H1 (cell line): ENCODE measurements at regions not wholly inside any gene's neighbourhood (a gene's known extent, or its start where the extent isn't known, plus 50 kb on each side); places are given as distances from the start of the nearest gene placed in this dataset.

ENCODE experiments used
- CTCF ChIA-PET: fragments of 300-600 bp; sonication (Branson Sonifier 250); formaldehyde crosslinking; loops from one replicate; lab custom pipeline; 2021; ENCODE audit not compliant: partially characterized antibody; lab: Charles Lee
- POLR2A ChIA-PET: fragments of 300-600 bp; sonication (Branson Sonifier 250); formaldehyde crosslinking; loops from one replicate; lab custom pipeline; 2021; ENCODE audit warnings: inconsistent platforms; ENCODE audit not compliant: partially characterized antibody; lab: Charles Lee
- DNase-seq, 2 experiments: peaks; one replicate each; pipeline versions ENCODE4 v3.0.0 to v3.0.0-alpha.2; 2010 to 2022; ENCODE audit warnings: low spot score in 2 of 2, low read depth in 1 of 2, mixed read lengths in 1 of 2
- FAIRE-seq: peaks from 2 replicates; lab custom pipeline; 2011; peaks lifted over from hg19 to GRCh38; lab: Jason Lieb, UNC
- H2AFZ ChIP-seq: 2 replicates; pipeline ENCODE4 v1.8.1; 2012; ENCODE audit warnings: low read length, inconsistent platforms
- H2AK5ac ChIP-seq: 2 replicates; pipeline ENCODE4 v1.6.1; 2013; ENCODE audit warnings: low read depth, low read length
- H2BK120ac ChIP-seq: replicated peaks from 2 replicates; pipeline ENCODE3; 2013; ENCODE audit warnings: low read depth, low read length, inconsistent platforms
- H2BK12ac ChIP-seq: 2 replicates; pipeline ENCODE4 v1.6.1; 2013; ENCODE audit warnings: low read depth, low read length
- H2BK15ac ChIP-seq: 2 replicates; pipeline ENCODE4 v1.6.1; 2013; ENCODE audit warnings: low read length
- H2BK20ac ChIP-seq: 2 replicates; pipeline ENCODE4 v1.6.1; 2013; ENCODE audit warnings: low read length
- H2BK5ac ChIP-seq: 2 replicates; pipeline ENCODE4 v1.6.1; 2013; ENCODE audit warnings: low read depth, low read length
- H3K14ac ChIP-seq: 2 replicates; pipeline ENCODE4 v1.6.1; 2013; ENCODE audit warnings: inconsistent platforms; ENCODE audit not compliant: insufficient read length
- H3K18ac ChIP-seq: 2 replicates; pipeline ENCODE4 v1.6.1; 2013; ENCODE audit warnings: low read length; ENCODE audit errors: extremely low read depth
- H3K23ac ChIP-seq: 2 replicates; pipeline ENCODE4 v1.6.1; 2013; ENCODE audit warnings: inconsistent platforms; ENCODE audit not compliant: insufficient read length
- H3K23me2 ChIP-seq: 2 replicates; pipeline ENCODE4 v1.6.1; 2013; ENCODE audit warnings: low read depth, low read length
- H3K27ac ChIP-seq: 2 replicates; pipeline ENCODE4 v1.6.1; 2011; ENCODE audit warnings: low read depth, low read length, inconsistent platforms
- H3K27me3 ChIP-seq, 4 experiments: replicated peaks in 1 of 4; 1 replicate in 1 of 4; 2 replicates in 3 of 4; pipeline versions ENCODE4 v1.6.1 to v1.8.1; 2011 to 2013; ENCODE audit warnings: low read length in 3 of 4, mild to moderate bottlenecking in 3 of 4, inconsistent platforms in 2 of 4, mixed read lengths in 2 of 4, moderate library complexity in 1 of 4; ENCODE audit not compliant: control insufficient read depth in 3 of 4, insufficient read depth in 3 of 4; ENCODE audit errors: extremely low read depth in 1 of 4
- H3K36me3 ChIP-seq, 4 experiments: 2 replicates each; pipeline versions ENCODE4 v1.6.1 to v1.8.1; 2011 to 2013; ENCODE audit warnings: mild to moderate bottlenecking in 4 of 4, low read length in 3 of 4, moderate library complexity in 2 of 4, control low read depth in 1 of 4, inconsistent platforms in 1 of 4; ENCODE audit not compliant: insufficient read depth in 4 of 4, control insufficient read depth in 2 of 4
- H3K4ac ChIP-seq: replicated peaks from 2 replicates; pipeline ENCODE3; 2013; ENCODE audit warnings: low read length, low read depth, mixed read lengths, inconsistent platforms; ENCODE audit not compliant: insufficient read length
- H3K4me1 ChIP-seq, 4 experiments: replicated peaks in 1 of 4; 1 replicate in 1 of 4; 2 replicates in 3 of 4; pipeline versions ENCODE4 v1.6.1 to v1.8.1; 2011 to 2013; ENCODE audit warnings: low read length in 3 of 4, inconsistent platforms in 2 of 4, mixed read lengths in 1 of 4; ENCODE audit not compliant: insufficient read depth in 4 of 4, control insufficient read depth in 3 of 4
- H3K4me2 ChIP-seq, 2 experiments: 2 replicates each; pipeline versions ENCODE4 v1.6.1 to v1.8.1; 2011 to 2013; ENCODE audit warnings: low read depth in 2 of 2, low read length in 2 of 2, control low read depth in 1 of 2, inconsistent platforms in 1 of 2, mild to moderate bottlenecking in 1 of 2; ENCODE audit not compliant: insufficient read depth in 1 of 2
- H3K4me3 ChIP-seq, 4 experiments: fragments of 200-600, 300-600 bp in 1 of 4; sonication (generic), shearing (Covaris generic), sonication (Bioruptor Twin) in 1 of 4; 2 replicates each; pipeline versions ENCODE4 v1.5.1 to v1.8.1; 2011 to 2016; ENCODE audit warnings: low read length in 4 of 4, low read depth in 3 of 4, control low read depth in 2 of 4, inconsistent platforms in 2 of 4, mild to moderate bottlenecking in 2 of 4, mixed read lengths in 1 of 4, moderate library complexity in 1 of 4; ENCODE audit not compliant: insufficient read depth in 2 of 4; ENCODE audit errors: extremely low read depth in 1 of 4
- H3K56ac ChIP-seq: replicated peaks from 2 replicates; pipeline ENCODE3; 2013; ENCODE audit warnings: low read depth, mild to moderate bottlenecking, mixed read lengths, low read length, inconsistent platforms; ENCODE audit not compliant: insufficient read length
- H3K79me1 ChIP-seq: 2 replicates; pipeline ENCODE4 v1.6.1; 2013; ENCODE audit warnings: low read depth, low read length, control low read depth
- H3K79me2 ChIP-seq, 2 experiments: 2 replicates each; pipeline versions ENCODE4 v1.6.1 to v1.8.1; 2012 to 2013; ENCODE audit warnings: low read length in 2 of 2, mild to moderate bottlenecking in 2 of 2, inconsistent platforms in 1 of 2; ENCODE audit not compliant: insufficient read depth in 2 of 2, control insufficient read depth in 1 of 2
- H3K9ac ChIP-seq, 4 experiments: replicated peaks in 1 of 4; 1 replicate in 1 of 4; 2 replicates in 3 of 4; pipeline versions ENCODE4 v1.6.1 to v1.8.1; 2011 to 2013; ENCODE audit warnings: low read depth in 3 of 4, low read length in 3 of 4, control low read depth in 2 of 4, mild to moderate bottlenecking in 2 of 4, moderate library complexity in 2 of 4, inconsistent platforms in 1 of 4; ENCODE audit errors: extremely low read depth in 1 of 4
- H3K9me3 ChIP-seq, 2 experiments: 2 replicates each; pipeline versions ENCODE4 v1.6.1 to v1.8.1; 2012 to 2013; ENCODE audit warnings: mild to moderate bottlenecking in 2 of 2, moderate library complexity in 2 of 2, control low read depth in 1 of 2, inconsistent platforms in 1 of 2, low read depth in 1 of 2, low read length in 1 of 2, mixed read lengths in 1 of 2; ENCODE audit not compliant: insufficient read depth in 2 of 2
- H4K20me1 ChIP-seq, 2 experiments: replicated peaks in 1 of 2; 2 replicates each; pipeline versions ENCODE3 to v1.8.1; 2011 to 2013; ENCODE audit warnings: inconsistent platforms in 2 of 2, low read length in 2 of 2, mild to moderate bottlenecking in 1 of 2; ENCODE audit not compliant: insufficient read depth in 2 of 2, control insufficient read depth in 1 of 2
- H4K5ac ChIP-seq: 2 replicates; pipeline ENCODE4 v1.6.1; 2013; ENCODE audit warnings: low read length, low read depth, mixed read lengths, inconsistent platforms; ENCODE audit not compliant: insufficient read length
- H4K8ac ChIP-seq: 2 replicates; pipeline ENCODE4 v1.8.0; 2013; ENCODE audit warnings: mild to moderate bottlenecking, moderate library complexity, low read length, inconsistent platforms; ENCODE audit not compliant: insufficient read depth; ENCODE audit errors: extremely low read depth
- H4K91ac ChIP-seq: replicated peaks from 2 replicates; pipeline ENCODE3; 2013; ENCODE audit warnings: low read length, mixed read lengths, inconsistent platforms; ENCODE audit not compliant: insufficient read length
- JUND ChIP-seq: IDR thresholded peaks from 2 replicates; pipeline ENCODE4 v1.6.1; 2011; ENCODE audit warnings: mild to moderate bottlenecking, improper control_type of control experiment, low read length
- WGBS, 2 experiments: shearing (Covaris generic) in 1 of 2; methylation state at CpG; one replicate each; pipeline versions ENCODE4 v1.1.6 to v1.1.7; 2013 to 2015; ENCODE audit warnings: low lambda C conversion rate in 2 of 2, mixed read lengths in 2 of 2, inconsistent platforms in 1 of 2, low coverage in 1 of 2, missing lambda C conversion rate in 1 of 2; ENCODE audit not compliant: insufficient replicate concordance in 2 of 2, insufficient coverage in 1 of 2, insufficient read length in 1 of 2; ENCODE audit errors: extremely low coverage in 1 of 2, missing lambda C conversion rate in 1 of 2; 5-methylcytosine and 5-hydroxymethylcytosine counted together

DNA sequence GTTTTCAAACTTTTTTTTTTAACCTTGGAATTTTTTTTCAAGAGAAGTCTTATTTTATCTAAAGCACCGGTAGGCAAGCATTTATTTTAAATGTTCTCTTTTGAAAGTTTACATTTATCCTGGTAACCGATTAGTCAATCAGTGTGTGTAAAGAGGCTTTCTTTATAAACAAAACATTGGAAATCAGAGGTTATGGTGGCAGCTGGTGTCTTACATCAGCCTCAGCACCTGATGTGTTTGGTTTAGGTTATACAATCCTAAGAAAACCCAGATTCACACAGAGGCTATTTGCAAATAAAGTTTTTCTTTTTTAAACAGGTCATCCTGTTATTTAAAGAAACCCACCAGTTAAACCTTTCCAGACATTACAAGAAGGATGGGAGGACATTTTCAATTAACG, 173.3 kb upstream of the GDNF start:
- 91% methylated on average over 3 of the region's 3 CpGs; no CpG with 5 or more reads in 1 of the 2 experiments for WGBS, 2 experiments
- FAIRE-seq: no peak

More for the DNA sequence above, 173.3 kb upstream of the GDNF start:
- no peaks in the 10 kb centered on the region for H3K27me3 ChIP-seq
- no peak overlapping the region for H3K4me2 ChIP-seq
- no peak overlapping the region for H3K18ac ChIP-seq
- no peaks in the 10 kb centered on the region for H3K36me3 ChIP-seq
- H3K79me2 ChIP-seq: no peaks in the 10 kb centered on the region
- H3K14ac ChIP-seq: no peak overlapping the region
- CTCF ChIA-PET: no interaction called here
- no peak overlapping the region for H2BK15ac ChIP-seq
- H3K4ac ChIP-seq: no peak overlapping the region
- no peaks in the 10 kb centered on the region for H3K79me1 ChIP-seq
- H3K23ac ChIP-seq: no peak overlapping the region
- H3K27ac ChIP-seq: no peak overlapping the region
- peaks cover 0 to 3% (median 0%) of the 10 kb centered on the region in 4 experiments; a peak in 1 of 7 replicates for H3K4me1 ChIP-seq
- H4K91ac ChIP-seq: no peak overlapping the region
- no peak overlapping the region for H3K4me3 ChIP-seq
- no peaks in the 10 kb centered on the region for H3K9me3 ChIP-seq
- H4K5ac ChIP-seq: no peak overlapping the region
- no peak overlapping the region for H2AFZ ChIP-seq
- no peak for TF ChIP-seq JUND
- no peak overlapping the region for H4K8ac ChIP-seq
- no peak overlapping the region for H2BK5ac ChIP-seq
- H2AK5ac ChIP-seq: no peak overlapping the region
- POLR2A ChIA-PET: no interaction called here
- no peak overlapping the region for H2BK20ac ChIP-seq
- H3K23me2 ChIP-seq: no peaks in the 10 kb centered on the region
- no peak for DNase-seq
- H2BK120ac ChIP-seq: no peak overlapping the region
- no peak overlapping the region for H2BK12ac ChIP-seq
- no peak overlapping the region for H3K56ac ChIP-seq
- H3K9ac ChIP-seq: no peak overlapping the region
- no peaks in the 10 kb centered on the region for H4K20me1 ChIP-seq
